ENCODE measurements at regions not wholly inside any gene's neighbourhood (a gene's known extent, or its start where the extent isn't known, plus 50 kb on each side); places are given as distances from the start of the nearest gene placed in this dataset.

- H3K9me2 ChIP-seq (ENCODE audit: insufficient read depth): no peaks in the 10 kb centered on the region
- H3K36me3 ChIP-seq (ENCODE audit: low read depth): no peaks in the 10 kb centered on the region
- no peak for TF ChIP-seq EZH2phosphoT487 (IDR thresholded peaks at IDR 0.05; ENCODE audit: insufficient read depth, low read depth)
- TF ChIP-seq EZH2 (IDR thresholded peaks at IDR 0.05; ENCODE audit: insufficient read depth, poor library complexity, severe bottlenecking): no peak
- H3K9ac ChIP-seq: no peak overlapping the region
- no peak overlapping the region for H2AFZ ChIP-seq
- no peaks in the 10 kb centered on the region for H4K20me1 ChIP-seq (ENCODE audit: insufficient read depth)
- H3K4me2 ChIP-seq (ENCODE audit: unreplicated experiment): no peak overlapping the region
- in situ Hi-C loops (cut with MboI): no loop called here
- no peaks in the 10 kb centered on the region for H3K27me3 ChIP-seq (replicated peaks; ENCODE audit: insufficient read depth)
- H3K79me2 ChIP-seq (ENCODE audit: insufficient read depth): no peaks in the 10 kb centered on the region
- WGBS, 2 experiments (ENCODE audit: low coverage in 1 of 2, low lambda C conversion rate in 2 of 2, missing lambda C conversion rate in 2 of 2): 91 to 92% methylated on average over 12 of the region's 12 CpGs
- no peak for DNase-seq
- no peak overlapping the region for H3K27ac ChIP-seq
- no peaks in the 10 kb centered on the region for H3K9me3 ChIP-seq (ENCODE audit: low read depth)
- peaks cover 23% of the 10 kb centered on the region for H3F3A ChIP-seq (ENCODE audit: insufficient read depth)
- H3K4me1 ChIP-seq (ENCODE audit: insufficient read depth): peaks cover 17% of the 10 kb centered on the region
- H3K4me3 ChIP-seq: no peak overlapping the region
Observed at GRCh38 chr17:31789707-31790505, 69.1 kb downstream of the COPRS start.

- DNase-seq: peak; percentile 68
- Histone ChIP-seq H3K9me2 (ENCODE audit: insufficient read depth) (no peaks in the 10 kb centered on the region), H3K79me2 (ENCODE audit: insufficient read depth) (no peaks in the 10 kb centered on the region), H3K27me3 (replicated peaks; ENCODE audit: insufficient read depth) (no peaks in the 10 kb centered on the region), H3K9ac (0 out of 2 replicates have a peak overlapping the region, but pooled peaks have one; percentile 11), H3K4me3 (no peak overlapping the region), H4K20me1 (ENCODE audit: insufficient read depth) (no peaks in the 10 kb centered on the region), H3K9me3 (ENCODE audit: low read depth) (no peaks in the 10 kb centered on the region), H2AFZ (peak overlapping the region; percentile 46; the same call in 1 of the 2 replicates), H3F3A (ENCODE audit: insufficient read depth) (peaks cover 23% of the 10 kb centered on the region), H3K36me3 (ENCODE audit: low read depth) (no peaks in the 10 kb centered on the region), H3K27ac (peak overlapping the region; percentile 70), H3K4me2 (ENCODE audit: unreplicated experiment) (peak overlapping the region; percentile 27), H3K4me1 (ENCODE audit: insufficient read depth) (peaks cover 17% of the 10 kb centered on the region)
- in situ Hi-C loops (cut with MboI): no loop called here
- WGBS, 2 experiments (ENCODE audit: low coverage in 1 of 2, low lambda C conversion rate in 2 of 2, missing lambda C conversion rate in 2 of 2): 89 to 94% methylated on average over 4 of the region's 4 CpGs
- TF ChIP-seq EZH2phosphoT487 (IDR thresholded peaks at IDR 0.05; ENCODE audit: insufficient read depth, low read depth) (no peak), EZH2 (IDR thresholded peaks at IDR 0.05; ENCODE audit: insufficient read depth, poor library complexity, severe bottlenecking) (no peak)
Observed at GRCh38 chr17:31788956-31789355, 70.1 kb downstream of the COPRS start.

GRCh38 chr17:31788571-31788946 is 70.5 kb downstream of the COPRS start:
- Histone ChIP-seq H3K36me3 (ENCODE audit: low read depth) (no peaks in the 10 kb centered on the region), H3K9me2 (ENCODE audit: insufficient read depth) (no peaks in the 10 kb centered on the region), H3K79me2 (ENCODE audit: insufficient read depth) (no peaks in the 10 kb centered on the region), H3K9ac (0 out of 2 replicates have a peak overlapping the region, but pooled peaks have one; percentile 11), H3K4me2 (ENCODE audit: unreplicated experiment) (peak overlapping the region; percentile 27), H2AFZ (peak overlapping the region; percentile 46), H3K4me3 (no peak overlapping the region), H3K27ac (peak overlapping the region; percentile 70), H3K4me1 (ENCODE audit: insufficient read depth) (peaks cover 17% of the 10 kb centered on the region), H3K27me3 (replicated peaks; ENCODE audit: insufficient read depth) (no peaks in the 10 kb centered on the region), H3F3A (ENCODE audit: insufficient read depth) (peaks cover 23% of the 10 kb centered on the region), H3K9me3 (ENCODE audit: low read depth) (no peaks in the 10 kb centered on the region), H4K20me1 (ENCODE audit: insufficient read depth) (no peaks in the 10 kb centered on the region)
- no peak for DNase-seq
- WGBS, 2 experiments (ENCODE audit: low coverage in 1 of 2, low lambda C conversion rate in 2 of 2, missing lambda C conversion rate in 2 of 2): 36 to 41% methylated on average over 3 of the region's 3 CpGs
- in situ Hi-C loops (cut with MboI): no loop called here
- TF ChIP-seq EZH2phosphoT487 (IDR thresholded peaks at IDR 0.05; ENCODE audit: insufficient read depth, low read depth) (no peak), EZH2 (IDR thresholded peaks at IDR 0.05; ENCODE audit: insufficient read depth, poor library complexity, severe bottlenecking) (no peak)

GRCh38 chr17:31787857-31788570 is 71.0 kb downstream of the COPRS start:
- DNase-seq: peak; percentile 96
- Histone ChIP-seq H3K4me3 (no peak overlapping the region), H3K4me1 (ENCODE audit: insufficient read depth) (peaks cover 17% of the 10 kb centered on the region), H3K27ac (peak overlapping the region; percentile 70), H3F3A (ENCODE audit: insufficient read depth) (peaks cover 23% of the 10 kb centered on the region), H3K79me2 (ENCODE audit: insufficient read depth) (no peaks in the 10 kb centered on the region), H3K27me3 (replicated peaks; ENCODE audit: insufficient read depth) (no peaks in the 10 kb centered on the region), H3K9me3 (ENCODE audit: low read depth) (no peaks in the 10 kb centered on the region), H4K20me1 (ENCODE audit: insufficient read depth) (no peaks in the 10 kb centered on the region), H3K9me2 (ENCODE audit: insufficient read depth) (no peaks in the 10 kb centered on the region), H3K4me2 (ENCODE audit: unreplicated experiment) (peak overlapping the region; percentile 43), H2AFZ (peak overlapping the region; percentile 46), H3K9ac (0 out of 2 replicates have a peak overlapping the region, but pooled peaks have one; percentile 11), H3K36me3 (ENCODE audit: low read depth) (no peaks in the 10 kb centered on the region)
- no peak for TF ChIP-seq EZH2phosphoT487 (IDR thresholded peaks at IDR 0.05; ENCODE audit: insufficient read depth, low read depth)
- no peak for TF ChIP-seq EZH2 (IDR thresholded peaks at IDR 0.05; ENCODE audit: insufficient read depth, poor library complexity, severe bottlenecking)
- in situ Hi-C loops (cut with MboI): no loop called here
- WGBS, 2 experiments (ENCODE audit: low coverage in 1 of 2, low lambda C conversion rate in 2 of 2, missing lambda C conversion rate in 2 of 2): 28 to 29% methylated on average over 7 of the region's 7 CpGs
